HEK293 (cell line): ENCODE measurements at regions not wholly inside any gene's neighbourhood (a gene's known extent, or its start where the extent isn't known, plus 50 kb on each side); places are given as distances from the start of the nearest gene placed in this dataset.

Experiments
- CTCF ChIP-seq: fragments of 450-650 bp; formaldehyde crosslinking; IDR thresholded peaks from 2 replicates; pipeline ENCODE4 v1.5.1; 2016; ENCODE audit warnings: missing biosample characterization, missing genetic modification characterization
- PATZ1 ChIP-seq: fragments of 450-650 bp; formaldehyde crosslinking; IDR thresholded peaks from 2 replicates; pipeline ENCODE4 v1.5.1; 2016; ENCODE audit warnings: missing biosample characterization, missing genetic modification characterization
- REST ChIP-seq: fragments of 450-650 bp; formaldehyde crosslinking; IDR thresholded peaks from 2 replicates; pipeline ENCODE4 v1.5.1; 2016; ENCODE audit warnings: missing biosample characterization, missing genetic modification characterization
- YY2 ChIP-seq: fragments of 450-650 bp; formaldehyde crosslinking; IDR thresholded peaks from 2 replicates; pipeline ENCODE4 v1.5.1; 2016; ENCODE audit warnings: missing biosample characterization, missing genetic modification characterization
- ZBTB20 ChIP-seq: fragments of 450-650 bp; formaldehyde crosslinking; IDR thresholded peaks from 2 replicates; pipeline ENCODE4 v1.5.1; 2016; ENCODE audit warnings: missing biosample characterization, missing genetic modification characterization
- ZBTB7A ChIP-seq: fragments of 450-650 bp; formaldehyde crosslinking; IDR thresholded peaks from 2 replicates; pipeline ENCODE4 v1.5.1; 2016; ENCODE audit warnings: low read depth, missing biosample characterization, missing genetic modification characterization
- ZNF202 ChIP-seq: fragments of 450-650 bp; formaldehyde crosslinking; IDR thresholded peaks from 2 replicates; pipeline ENCODE4 v1.5.1; 2016; ENCODE audit warnings: missing biosample characterization, missing genetic modification characterization, borderline replicate concordance
- ZNF221 ChIP-seq: fragments of 450-650 bp; formaldehyde crosslinking; IDR thresholded peaks from 2 replicates; pipeline ENCODE4 v1.5.1; 2017; ENCODE audit warnings: missing biosample characterization, missing genetic modification characterization, borderline replicate concordance
- ZNF23 ChIP-seq: fragments of 450-650 bp; formaldehyde crosslinking; IDR thresholded peaks from 2 replicates; pipeline ENCODE4 v1.5.1; 2016; ENCODE audit warnings: missing biosample characterization, missing genetic modification characterization, borderline replicate concordance
- ZNF248 ChIP-seq: fragments of 450-650 bp; formaldehyde crosslinking; IDR thresholded peaks from 2 replicates; pipeline ENCODE4 v1.5.1; 2017; ENCODE audit warnings: missing biosample characterization, missing genetic modification characterization
- ZNF518A ChIP-seq: fragments of 450-650 bp; formaldehyde crosslinking; conservative IDR thresholded peaks from 2 replicates; pipeline ENCODE4 v1.5.1; 2016; ENCODE audit warnings: low read depth, missing biosample characterization, missing genetic modification characterization
- ZNF529 ChIP-seq: fragments of 450-650 bp; formaldehyde crosslinking; IDR thresholded peaks from 2 replicates; pipeline ENCODE4 v1.5.1; 2017; ENCODE audit warnings: missing genetic modification characterization, missing biosample characterization; ENCODE audit not compliant: insufficient replicate concordance
- ZNF692 ChIP-seq: fragments of 450-650 bp; formaldehyde crosslinking; IDR thresholded peaks from 2 replicates; pipeline ENCODE4 v1.5.1; 2016; ENCODE audit warnings: missing biosample characterization, missing genetic modification characterization

- TF ChIP-seq CTCF (tag by site-specific recombination) (no peak), ZNF248 (tag by site-specific recombination) (no peak), PATZ1 (tag by site-specific recombination) (no peak), YY2 (no peak), ZBTB20 (no peak), ZNF692 (no peak), ZNF202 (tag by site-specific recombination) (no peak), REST (tag by site-specific recombination) (no peak), ZNF23 (no peak), ZNF518A (tag by site-specific recombination) (no peak), ZNF529 (no peak), ZBTB7A (tag by site-specific recombination) (no peak), ZNF221 (tag by site-specific recombination) (no peak)
Observed at GRCh38 chr10:36630267-36630666, 495.1 kb upstream of the ANKRD30A start.
